GM18873 (cell line): ENCODE measurements at regions not wholly inside any gene's neighbourhood (a gene's known extent, or its start where the extent isn't known, plus 50 kb on each side); places are given as distances from the start of the nearest gene placed in this dataset.
A peak's percentile ranks its signal among the peaks of the same experiment; 100 is the strongest.
"Not testable (repeated sequence)": the region's sequence is repeated elsewhere in the genome, so short reads cannot be mapped to it uniquely, and the experiment has no call there.

Source experiments
- ATAC-seq: cut with Tn5 transposase; IDR thresholded peaks from one replicate; pipeline ENCODE4 v1.9.1; 2021; ENCODE audit warnings: mild to moderate bottlenecking, moderate library complexity, moderate number of reproducible peaks; ENCODE audit not compliant: unreplicated experiment, low FRiP score

DNA sequence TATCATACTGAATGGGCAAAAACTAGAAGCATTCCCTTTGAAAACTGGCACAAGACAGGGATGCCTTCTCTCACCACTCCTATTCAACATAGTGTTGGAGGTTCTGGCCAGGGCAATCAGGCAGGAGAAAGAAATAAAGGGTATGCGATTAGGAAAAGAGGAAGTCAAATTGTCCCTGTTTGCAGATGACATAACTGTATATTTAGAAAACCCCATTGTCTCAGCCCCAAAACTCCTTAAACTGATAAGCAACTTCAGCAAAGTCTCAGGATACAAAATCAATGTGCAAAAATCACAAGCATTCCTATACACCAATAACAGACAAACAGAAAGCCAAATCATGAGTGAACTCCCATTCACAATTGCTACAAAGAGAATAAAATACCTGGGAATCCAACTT, 52.5 kb upstream of the CCDC71L start:
- not testable (repeated sequence) for ATAC-seq

DNA sequence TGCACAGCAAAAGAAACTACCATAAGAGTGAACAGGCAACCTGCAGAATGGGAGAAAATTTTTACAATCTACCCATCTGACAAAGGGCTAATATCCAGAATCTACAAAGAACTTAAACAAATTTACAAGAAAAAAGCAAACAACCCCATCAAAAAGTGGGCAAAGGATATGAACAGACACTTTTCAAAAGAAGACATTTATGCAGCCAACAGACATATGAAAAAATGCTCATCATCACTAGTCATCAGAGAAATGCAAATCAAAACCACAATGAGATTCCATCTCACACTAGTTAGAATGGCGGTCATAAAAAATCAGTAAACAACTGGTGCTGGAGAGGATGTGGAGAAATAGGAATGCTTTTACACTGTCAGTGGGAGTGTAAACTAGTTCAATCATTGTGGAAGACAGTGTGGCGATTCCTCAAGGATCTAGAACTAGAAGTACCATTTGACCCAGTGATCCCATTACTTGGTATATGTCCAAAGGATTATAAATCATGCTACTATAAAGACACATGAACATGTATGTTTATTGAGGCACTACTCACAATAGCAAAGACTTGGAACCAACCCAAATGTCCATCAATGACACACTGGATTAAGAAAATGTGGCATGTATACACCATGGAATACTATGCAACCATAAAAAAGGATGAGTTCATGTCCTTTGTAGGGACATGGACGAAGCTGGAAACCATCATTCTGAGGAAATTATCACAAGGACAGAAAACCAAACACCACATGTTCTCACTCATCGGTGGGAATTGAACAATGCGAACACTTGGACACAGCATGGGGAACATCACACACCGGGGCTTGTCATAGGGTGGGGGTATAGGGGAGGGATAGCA, 53.9 kb upstream of the CCDC71L start:
- not testable (repeated sequence) for ATAC-seq

DNA sequence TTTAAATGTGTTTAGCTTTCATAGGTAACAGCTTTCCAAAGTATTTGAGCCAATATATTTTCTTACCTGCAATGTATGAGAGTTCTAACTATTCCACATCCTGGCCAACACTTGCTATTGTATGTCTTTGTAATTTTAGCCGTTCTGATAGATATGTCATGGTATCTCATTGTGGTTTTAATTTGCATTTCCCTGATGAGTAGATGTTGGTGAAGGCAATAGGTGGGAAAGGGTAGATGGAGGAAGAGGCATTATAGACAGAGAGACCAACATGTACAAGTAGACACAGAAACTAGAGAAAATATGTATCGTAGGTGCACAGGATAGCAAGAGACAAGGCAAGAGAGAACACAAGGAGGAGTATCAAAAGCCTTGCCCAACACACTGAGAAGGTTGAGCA, 54.8 kb upstream of the CCDC71L start:
- no peak for ATAC-seq

DNA sequence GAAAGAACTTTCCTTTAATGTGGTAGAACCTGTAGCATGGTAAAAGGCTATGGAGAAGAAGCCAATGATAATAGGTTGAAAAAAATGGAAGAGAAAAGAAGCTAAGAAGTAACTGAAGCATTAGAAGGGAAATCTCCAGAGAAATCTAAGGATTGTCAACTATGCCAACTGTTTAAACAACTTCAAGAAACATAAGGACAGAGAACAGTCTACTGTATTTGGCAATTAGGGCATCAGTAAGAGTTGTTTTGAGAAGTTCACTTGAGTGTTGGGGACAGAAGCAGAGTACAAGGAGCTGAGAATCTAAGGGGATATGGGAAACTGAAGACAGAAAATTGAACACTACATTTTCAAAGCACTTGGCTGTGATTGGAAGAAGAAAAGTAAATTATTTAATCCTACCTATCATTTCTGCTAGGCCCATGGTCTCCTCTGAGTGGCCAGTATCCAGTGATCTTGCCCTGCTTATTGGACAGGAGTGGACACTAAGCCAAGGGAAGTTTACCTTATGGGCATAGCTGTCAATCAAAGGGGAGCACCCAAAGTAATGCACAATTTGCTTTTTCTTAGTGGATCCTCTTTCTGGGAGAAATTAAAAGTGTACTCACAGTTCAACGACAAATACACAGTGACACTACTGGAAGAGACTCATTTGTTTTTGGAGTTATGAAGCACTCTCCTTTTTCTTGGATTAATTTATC, 56.4 kb upstream of the CCDC71L start:
- no peak for ATAC-seq

DNA sequence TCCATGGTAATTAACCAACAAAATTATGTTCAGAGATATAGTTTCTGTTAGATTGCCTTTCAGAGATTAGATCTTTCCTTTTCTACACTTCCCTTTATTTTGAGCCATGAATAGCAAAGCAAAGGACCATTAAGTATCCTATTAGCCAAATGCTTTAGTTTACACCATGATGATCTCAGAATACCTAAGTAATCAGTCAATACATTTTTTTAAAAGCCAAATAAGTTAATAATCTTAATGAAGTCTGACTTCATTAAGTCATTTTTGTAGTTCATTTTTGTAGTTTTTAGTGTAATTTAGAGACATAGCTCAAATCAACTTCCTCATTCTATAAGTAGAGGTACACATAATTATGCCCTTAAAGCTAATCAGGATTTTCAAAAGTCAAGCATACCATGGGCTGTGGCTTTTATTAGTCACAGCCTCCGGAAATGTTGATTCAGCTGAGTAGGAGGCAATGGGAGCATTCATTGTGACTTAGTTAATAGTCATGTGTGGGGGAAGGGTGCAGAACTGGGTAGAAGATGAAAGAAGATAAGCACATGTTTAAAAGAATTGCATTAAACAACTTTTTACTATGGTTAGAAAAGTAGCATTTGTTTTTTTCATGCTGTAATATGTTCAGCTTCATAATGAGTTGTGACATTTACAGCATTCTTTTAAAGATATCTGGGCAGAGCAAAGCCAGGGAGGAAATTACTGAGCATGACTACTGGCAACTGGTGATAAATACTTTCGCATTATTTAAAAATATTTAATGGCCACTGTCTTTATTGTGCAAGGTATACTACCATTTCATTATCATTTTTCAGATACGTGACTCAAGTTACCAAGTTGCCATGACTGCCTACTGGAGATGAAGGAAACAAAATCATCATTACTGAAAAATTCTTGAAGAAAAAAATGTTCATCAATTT, 57.3 kb upstream of the CCDC71L start:
- peak; percentile 68 for ATAC-seq

DNA sequence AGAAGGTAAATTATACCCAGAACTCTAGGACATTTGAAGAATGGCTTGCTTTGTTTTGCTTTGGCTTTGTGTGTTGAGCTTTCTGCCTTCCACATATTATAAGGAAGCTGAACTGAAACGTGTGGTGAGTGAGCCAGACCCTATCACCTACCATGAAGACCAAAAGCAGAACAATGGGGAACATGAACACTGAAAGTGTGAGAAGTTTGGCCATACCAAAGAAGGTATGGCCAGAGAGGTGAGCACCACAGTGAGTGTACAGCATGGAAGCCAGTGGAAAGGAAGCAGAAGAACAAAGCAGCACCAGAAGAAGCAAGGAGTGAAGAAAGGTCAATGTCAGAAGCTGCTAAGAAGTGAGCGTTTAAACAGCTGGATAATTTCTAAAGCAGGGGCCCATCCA, 59.7 kb upstream of the CCDC71L start:
- no peak for ATAC-seq

DNA sequence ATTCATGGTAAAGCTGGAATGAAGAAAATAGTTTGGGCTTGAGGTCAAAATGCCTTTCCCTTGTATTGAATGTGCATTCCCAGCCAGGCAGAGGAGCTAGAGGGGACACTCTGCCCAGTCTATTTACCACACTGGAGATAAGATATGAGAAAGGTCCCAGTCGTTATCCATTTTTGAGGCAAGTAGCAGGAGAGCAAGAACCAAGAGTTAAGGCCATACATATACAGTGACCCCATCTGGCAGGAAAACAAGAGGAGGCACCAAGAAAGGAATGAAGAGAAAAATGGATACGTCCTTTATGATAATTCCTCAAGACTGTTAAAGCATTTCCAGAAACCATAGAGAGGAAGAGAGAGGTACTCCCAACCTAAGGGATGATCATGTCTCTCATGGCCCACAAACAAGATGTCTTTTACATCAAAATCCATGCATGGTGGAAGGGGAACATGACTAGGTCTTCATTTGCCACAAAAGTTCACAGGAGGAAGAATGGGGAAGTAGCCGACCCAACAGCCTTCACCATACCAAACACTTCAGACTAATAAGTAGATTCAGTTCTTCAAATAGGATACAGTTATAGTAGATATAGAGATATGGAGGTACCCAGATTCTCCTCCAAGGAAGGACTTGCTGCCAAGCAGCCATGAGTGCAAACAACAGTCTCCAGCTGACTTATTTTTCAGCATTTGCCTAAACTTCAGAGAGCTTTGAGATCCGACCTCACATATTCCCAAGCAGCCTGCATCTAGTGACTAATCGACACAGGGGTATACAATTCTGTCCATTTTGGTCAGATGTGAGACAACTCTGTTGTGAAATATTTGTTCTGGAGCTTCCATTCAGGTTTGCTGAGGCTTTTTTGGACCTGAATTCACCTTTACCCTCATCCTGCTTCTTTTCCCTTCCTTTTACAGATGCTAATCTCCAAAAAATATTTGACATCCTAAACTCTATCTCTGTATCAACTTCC, 61.1 kb upstream of the CCDC71L start:
- no peak for ATAC-seq

DNA sequence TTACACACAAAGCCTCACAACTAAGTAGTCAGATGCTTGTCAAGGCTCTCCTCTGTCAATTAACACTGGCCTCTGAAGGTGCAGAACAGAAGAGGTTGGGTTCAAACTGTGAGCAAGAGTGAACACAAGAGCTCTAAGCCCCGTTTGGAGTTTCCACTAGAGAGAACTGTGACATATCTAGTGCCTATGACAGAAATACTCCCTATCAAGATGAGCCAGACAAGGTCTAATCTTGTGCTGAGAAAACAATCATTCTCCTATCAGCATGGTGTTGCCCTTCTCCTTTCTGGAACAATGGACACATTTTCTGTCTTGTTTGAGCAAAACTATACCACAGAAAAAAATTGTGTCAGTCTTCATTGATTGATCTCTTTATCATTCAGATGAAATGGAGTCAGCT, 62.4 kb upstream of the CCDC71L start:
- no peak for ATAC-seq

DNA sequence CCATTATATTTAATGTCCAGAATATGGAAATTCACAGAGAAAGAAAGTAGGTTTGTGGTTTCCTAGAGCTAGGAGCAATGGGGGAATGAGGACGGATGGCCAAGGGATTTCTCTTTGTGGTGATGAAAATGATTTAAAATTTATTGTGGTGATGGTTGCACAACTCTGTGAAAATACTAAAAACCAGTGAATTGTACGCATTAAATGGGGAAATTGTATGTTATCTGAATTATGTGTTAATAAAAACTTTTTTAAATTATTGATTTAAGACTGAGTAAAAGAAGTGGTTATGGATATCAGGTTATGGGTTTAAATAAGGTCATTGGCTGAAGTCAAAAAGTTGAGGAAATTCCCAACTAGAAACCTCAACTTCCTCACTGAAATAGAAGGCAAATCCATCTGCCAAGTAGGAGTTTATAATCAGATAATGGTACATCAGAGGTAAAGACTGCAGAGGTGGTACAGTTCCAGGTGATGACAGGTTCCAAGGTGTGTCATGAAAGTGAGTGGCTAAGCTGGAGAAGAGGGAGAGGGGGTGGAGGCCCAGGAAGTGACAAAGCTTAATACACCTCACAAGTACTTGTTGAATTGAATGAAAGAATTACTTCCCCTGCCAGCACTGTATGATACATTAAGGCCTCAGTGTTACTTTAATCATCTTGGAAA, 68.9 kb upstream of the CCDC71L start:
- no peak for ATAC-seq

DNA sequence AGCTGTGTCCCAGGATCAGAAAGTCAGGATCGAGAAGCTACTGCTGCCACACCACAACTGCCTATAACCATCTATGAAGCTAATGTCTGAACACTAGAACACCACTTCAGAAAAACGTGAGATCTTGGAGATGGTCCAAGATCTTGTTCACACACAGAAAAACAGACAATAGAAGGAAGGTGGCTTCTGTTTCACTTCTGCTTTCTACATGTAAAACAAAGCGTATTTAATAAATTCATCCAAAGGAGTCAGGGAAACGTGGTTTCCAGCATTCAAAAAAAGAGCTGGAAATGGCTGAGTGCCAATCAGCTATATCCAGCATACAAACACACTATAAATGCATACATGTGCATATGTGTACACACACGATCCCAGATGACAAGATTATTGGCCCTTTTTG, 70.2 kb upstream of the CCDC71L start:
- no peak for ATAC-seq

DNA sequence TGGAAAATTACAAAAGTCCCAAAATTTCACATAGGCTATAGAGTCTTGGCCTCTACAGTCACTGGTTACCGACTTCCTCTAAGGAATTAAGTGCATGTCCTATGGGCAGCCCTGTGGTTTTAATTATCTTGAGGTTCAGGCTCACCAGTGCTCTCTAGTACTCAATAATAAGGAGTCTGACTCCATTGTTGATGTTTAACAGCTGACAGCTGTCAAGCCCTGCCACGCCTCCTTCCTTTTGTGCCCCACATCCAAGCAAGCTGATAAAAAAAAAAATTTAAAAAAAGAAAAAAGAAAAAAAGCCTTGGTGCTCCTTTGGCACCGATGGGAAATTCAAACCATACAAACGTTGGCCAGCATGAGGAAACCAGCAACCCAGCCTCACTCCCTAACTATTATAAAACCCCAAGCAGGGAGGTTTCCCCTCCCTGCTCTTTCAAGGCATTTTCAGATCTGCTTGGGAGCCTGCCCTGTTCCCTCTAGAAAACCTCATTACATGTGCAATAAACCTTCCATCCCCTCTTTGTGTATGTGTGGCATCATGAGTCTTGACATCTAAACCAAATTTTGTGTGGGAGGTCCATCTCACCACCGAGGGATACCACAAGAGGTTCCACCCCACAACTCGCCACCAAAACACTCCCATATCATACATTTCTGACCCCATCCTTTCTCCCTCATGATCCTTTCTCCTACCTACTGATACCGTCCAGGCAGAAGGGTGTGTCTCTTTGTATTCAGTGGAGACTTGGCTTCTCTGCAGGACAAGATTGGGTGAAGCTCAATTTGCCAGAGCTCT, 70.9 kb upstream of the CCDC71L start:
- ATAC-seq, result no peak

DNA sequence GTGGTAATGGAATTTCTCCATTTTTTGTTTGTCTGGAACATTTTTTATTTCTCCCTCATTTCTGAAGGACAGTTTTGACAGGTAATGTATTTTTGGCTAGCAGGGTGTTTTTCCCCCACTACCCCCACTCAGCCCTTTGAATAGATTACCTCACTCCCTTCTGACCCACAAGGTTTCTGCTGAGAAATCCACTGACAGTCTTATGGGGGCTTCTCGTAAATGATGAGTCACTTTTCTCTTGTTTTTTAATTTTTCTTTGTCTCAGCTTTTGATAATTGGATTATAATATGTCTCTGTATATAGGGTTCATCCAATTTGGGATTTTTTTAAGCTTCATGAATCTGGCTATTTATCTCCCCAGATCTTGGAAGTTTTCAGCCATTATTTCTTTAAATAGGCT, 74.7 kb upstream of the CCDC71L start:
- no peak for ATAC-seq

DNA sequence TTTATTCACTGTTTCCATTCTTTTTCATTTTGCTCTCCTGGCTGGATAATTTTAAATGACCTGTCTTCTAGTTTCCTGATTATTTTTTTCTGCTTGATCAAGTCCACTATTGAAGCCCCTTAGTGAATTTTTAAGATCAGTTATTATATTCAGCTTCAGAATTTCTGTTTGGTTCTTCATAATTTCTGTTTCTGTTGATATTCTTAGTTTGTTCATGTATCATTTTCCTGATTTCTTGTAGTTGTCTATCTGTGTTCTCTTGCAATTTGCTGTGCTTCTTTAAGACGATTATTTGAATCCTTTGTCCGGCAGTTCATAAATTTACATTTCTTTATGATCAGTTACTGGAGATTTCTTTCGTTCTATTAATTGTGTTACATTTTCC, 75.2 kb upstream of the CCDC71L start:
- ATAC-seq, result no peak

DNA sequence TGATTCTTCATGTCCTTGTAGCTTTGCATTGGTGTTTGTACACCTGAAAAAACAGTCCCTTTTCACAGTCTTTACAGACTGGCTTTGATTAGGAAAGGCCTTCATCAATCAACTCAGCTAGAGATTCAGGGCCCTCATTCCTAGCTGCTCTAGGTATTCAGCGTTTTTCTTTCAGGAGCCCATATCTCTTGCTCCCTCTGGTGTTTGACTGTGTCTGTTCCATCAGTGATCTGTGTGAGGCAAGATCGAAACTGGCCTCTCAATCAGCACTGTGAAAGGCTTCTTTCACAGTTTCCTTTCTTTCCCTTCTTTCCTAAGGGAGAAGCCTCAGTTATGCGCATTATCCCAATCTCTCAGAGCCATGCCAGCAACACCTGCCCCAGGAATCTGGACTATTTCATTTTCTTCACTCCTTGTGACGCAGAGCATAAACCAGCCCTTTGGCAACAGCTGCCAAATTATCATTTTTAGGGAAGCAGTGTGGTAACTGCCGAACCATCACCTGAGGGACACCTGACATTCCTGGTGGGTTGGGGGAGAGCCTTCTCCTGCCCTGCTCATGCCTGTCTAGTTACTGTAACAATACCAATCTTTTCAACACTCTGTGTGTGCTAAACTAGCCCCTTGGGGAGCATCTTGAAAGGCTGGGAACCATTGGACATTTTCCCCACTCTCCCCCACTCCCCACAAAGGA, 75.7 kb upstream of the CCDC71L start:
- peak; percentile 90 for ATAC-seq

DNA sequence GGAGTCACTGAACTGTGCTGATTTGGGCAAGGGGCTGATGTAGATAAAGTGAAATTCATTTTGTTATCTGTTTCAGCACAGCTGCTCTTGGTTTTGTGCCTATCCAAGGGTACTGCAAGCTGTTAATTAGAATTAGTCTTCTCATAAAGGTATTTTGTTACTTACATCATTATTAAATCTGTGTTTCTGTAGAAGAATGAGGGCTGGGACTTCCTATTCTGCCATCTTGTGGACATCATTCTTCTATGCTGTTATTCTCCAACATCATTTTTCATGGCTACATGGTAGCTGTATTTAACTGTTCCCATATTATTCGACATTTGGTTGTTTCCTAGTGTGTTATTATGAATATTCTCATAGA, 76.2 kb upstream of the CCDC71L start:
- ATAC-seq, result no peak

DNA sequence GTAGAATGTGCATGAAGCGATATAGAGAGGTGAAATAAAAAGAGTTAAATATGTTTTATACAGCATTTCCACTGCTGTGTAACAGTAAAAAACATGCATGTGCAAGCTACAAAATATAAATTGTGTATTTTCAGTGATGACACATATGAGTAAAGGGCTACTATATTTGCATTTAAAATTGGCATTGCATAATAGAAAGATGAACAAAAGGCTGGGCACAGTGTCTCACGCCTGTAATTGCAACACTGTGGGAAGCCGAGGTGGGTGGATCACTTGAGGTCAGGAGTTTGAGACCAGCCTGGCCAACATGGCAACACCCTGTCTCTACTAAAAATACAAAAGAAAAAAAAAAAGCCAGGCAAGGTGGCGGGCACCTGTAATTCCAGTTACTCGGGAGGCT, 79.8 kb upstream of the CCDC71L start:
- ATAC-seq, result no peak

DNA sequence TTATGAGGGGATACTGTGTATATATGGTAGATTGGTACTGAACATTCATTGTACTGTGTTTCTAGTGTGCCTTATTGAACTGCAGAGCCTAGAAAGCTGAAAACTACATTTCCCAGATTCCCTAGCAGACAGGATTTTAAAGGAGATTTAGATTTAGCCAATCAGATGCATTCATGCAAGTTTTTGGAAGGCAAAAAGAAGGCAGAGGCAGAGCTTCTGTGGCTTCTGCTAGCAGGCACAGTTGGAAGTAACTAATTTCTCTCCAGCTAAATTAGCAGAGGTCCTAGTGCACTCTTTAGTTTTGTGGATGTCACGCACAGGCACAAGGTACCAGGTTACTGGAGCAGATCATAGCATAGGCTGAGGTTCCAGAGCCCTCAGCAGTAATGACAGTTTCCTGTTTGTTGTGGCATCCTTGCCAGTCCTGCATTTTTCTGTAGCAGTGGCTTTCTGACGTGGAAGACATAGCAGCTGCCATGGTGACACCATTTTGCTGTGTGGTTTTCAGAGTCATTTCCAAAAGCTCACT, 83.7 kb upstream of the CCDC71L start:
- no peak for ATAC-seq

DNA sequence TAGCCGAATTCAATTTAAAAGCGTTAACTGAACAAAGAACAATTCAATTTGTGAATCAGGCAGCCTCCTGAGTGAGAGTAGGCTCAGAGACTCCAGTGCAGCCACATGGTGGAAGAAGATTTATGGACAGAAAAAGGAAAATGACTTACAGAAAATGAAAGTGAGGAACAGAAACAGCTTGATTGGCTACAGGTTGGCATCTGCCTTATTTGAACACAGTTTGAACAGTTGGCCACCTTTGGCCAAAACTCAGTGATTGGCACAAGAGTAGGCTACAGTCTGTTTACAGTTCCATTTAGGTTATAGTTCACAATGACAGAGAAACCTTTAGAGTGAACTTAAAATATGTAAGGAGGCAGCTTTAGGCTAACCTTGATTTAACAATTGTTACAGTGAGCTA, 86.3 kb upstream of the CCDC71L start:
- not testable (repeated sequence) for ATAC-seq
